GM23248 (cell line): ENCODE measurements at regions not wholly inside any gene's neighbourhood (a gene's known extent, or its start where the extent isn't known, plus 50 kb on each side); places are given as distances from the start of the nearest gene placed in this dataset.

Experiments used
- DNase-seq: peaks from one replicate; pipeline ENCODE4 v3.0.0-alpha.2; 2015
- H2AFZ ChIP-seq: fragments of 200-600 bp; sonication (generic); 2 replicates; pipeline ENCODE4 v1.6.1; 2016; ENCODE audit warnings: antibody characterized with exemption
- H3F3A ChIP-seq: fragments of 200-600 bp; sonication (generic); 2 replicates; pipeline ENCODE4 v1.6.1; 2016; ENCODE audit warnings: mild to moderate bottlenecking, antibody characterized with exemption, mixed run types; ENCODE audit not compliant: insufficient read depth
- H3K27ac ChIP-seq: fragments of 200-600 bp; sonication (generic); 2 replicates; pipeline ENCODE4 v1.5.1; 2016; ENCODE audit warnings: mild to moderate bottlenecking
- H3K27me3 ChIP-seq: fragments of 200-600 bp; sonication (generic); replicated peaks from 2 replicates; pipeline ENCODE4 v1.6.1; 2016; ENCODE audit warnings: mild to moderate bottlenecking; ENCODE audit not compliant: insufficient read depth
- H3K36me3 ChIP-seq: fragments of 200-600 bp; sonication (generic); 2 replicates; pipeline ENCODE4 v1.6.1; 2016; ENCODE audit warnings: low read depth, mild to moderate bottlenecking
- H3K4me1 ChIP-seq: fragments of 200-600 bp; sonication (generic); 2 replicates; pipeline ENCODE4 v1.6.1; 2016; ENCODE audit warnings: mild to moderate bottlenecking; ENCODE audit not compliant: insufficient read depth
- H3K4me2 ChIP-seq: fragments of 200-600 bp; sonication (generic); one replicate; pipeline ENCODE4 v1.6.1; 2016; ENCODE audit warnings: mild to moderate bottlenecking; ENCODE audit not compliant: unreplicated experiment
- H3K4me3 ChIP-seq: fragments of 200-600 bp; sonication (generic); 2 replicates; pipeline ENCODE4 v1.5.1; 2016; ENCODE audit warnings: mild to moderate bottlenecking
- H3K79me2 ChIP-seq: fragments of 200-600 bp; sonication (generic); 2 replicates; pipeline ENCODE4 v1.6.1; 2016; ENCODE audit warnings: mild to moderate bottlenecking; ENCODE audit not compliant: insufficient read depth
- H3K9ac ChIP-seq: fragments of 200-600 bp; sonication (generic); 2 replicates; pipeline ENCODE4 v1.6.1; 2016; ENCODE audit warnings: mild to moderate bottlenecking
- H3K9me2 ChIP-seq: fragments of 200-600 bp; sonication (generic); 2 replicates; pipeline ENCODE4 v1.6.1; 2016; ENCODE audit warnings: mixed run types, mild to moderate bottlenecking, moderate library complexity; ENCODE audit not compliant: insufficient read depth
- H3K9me3 ChIP-seq: fragments of 200-600 bp; sonication (generic); one replicate; pipeline ENCODE4 v1.6.1; 2017; ENCODE audit warnings: low read depth
- H4K20me1 ChIP-seq: fragments of 200-600 bp; sonication (generic); 2 replicates; pipeline ENCODE4 v1.6.0; 2016; ENCODE audit not compliant: insufficient read depth
- EZH2 ChIP-seq: fragments of 200-600 bp; sonication (generic); IDR thresholded peaks from 2 replicates; pipeline ENCODE4 v1.6.1; 2018; ENCODE audit warnings: antibody characterized with exemption, mild to moderate bottlenecking; ENCODE audit not compliant: insufficient read depth, poor library complexity, severe bottlenecking
- EZH2phosphoT487 ChIP-seq: fragments of 200-600 bp; sonication (generic); IDR thresholded peaks from 2 replicates; pipeline ENCODE4 v1.6.1; 2018; ENCODE audit warnings: antibody characterized with exemption, moderate library complexity, mild to moderate bottlenecking, low read depth; ENCODE audit not compliant: insufficient read depth
- WGBS, 2 experiments: methylation state at CpG; one replicate each; pipeline ENCODE4 v1.1.6; 2015 to 2017; ENCODE audit warnings: low lambda C conversion rate in 2 of 2, low coverage in 1 of 2; ENCODE audit errors: missing lambda C conversion rate in 2 of 2; 5-methylcytosine and 5-hydroxymethylcytosine counted together
- in situ Hi-C: fragments of 300-500 bp; cut with MboI; formaldehyde crosslinking; loops from 2 replicates; pipeline ENCODE4 v1.15.0; 2020

GRCh38 chr2:158045362-158045761, 56.3 kb upstream of the UPP2 start:
- Histone ChIP-seq H3K36me3 (no peaks in the 10 kb centered on the region), H3F3A (no peaks in the 10 kb centered on the region), H3K9me3 (no peaks in the 10 kb centered on the region), H2AFZ (no peak overlapping the region), H3K4me3 (no peak overlapping the region), H3K79me2 (no peaks in the 10 kb centered on the region), H3K9me2 (no peaks in the 10 kb centered on the region), H3K9ac (no peak overlapping the region), H3K27me3 (peaks cover 19% of the 10 kb centered on the region; the same call in 1 of the 2 replicates), H3K4me2 (no peak overlapping the region), H3K27ac (no peak overlapping the region), H4K20me1 (no peaks in the 10 kb centered on the region), H3K4me1 (no peaks in the 10 kb centered on the region)
- 34 to 43% methylated on average over 3 of the region's 3 CpGs for WGBS, 2 experiments
- TF ChIP-seq EZH2 (no peak), EZH2phosphoT487 (no peak)
- no peak for DNase-seq
- in situ Hi-C loops = loop anchor here (25.0 kb wide), 2 partner anchors 417 to 517 kb away; partner anchors contain the start of genes CCDC148 and PKP4

- H3K9me2 ChIP-seq = no peaks in the 10 kb centered on the region
- no peaks in the 10 kb centered on the region for H3K79me2 ChIP-seq
- H4K20me1 ChIP-seq = no peaks in the 10 kb centered on the region
- no peaks in the 10 kb centered on the region for H3K36me3 ChIP-seq
- no peak overlapping the region for H3K27ac ChIP-seq
- H3K4me2 ChIP-seq = no peak overlapping the region
- no peak for TF ChIP-seq EZH2phosphoT487
- TF ChIP-seq EZH2 = no peak
- H3F3A ChIP-seq = no peaks in the 10 kb centered on the region
- DNase-seq = no peak
- H3K9me3 ChIP-seq = no peaks in the 10 kb centered on the region
- H3K4me3 ChIP-seq = no peak overlapping the region
- H3K9ac ChIP-seq = no peak overlapping the region
- H2AFZ ChIP-seq = no peak overlapping the region
- no peaks in the 10 kb centered on the region for H3K4me1 ChIP-seq
- in situ Hi-C loops = loop anchor here (25.0 kb wide), 2 partner anchors 419 to 519 kb away; partner anchors contain the start of genes CCDC148 and PKP4
- WGBS, 2 experiments = 38 to 43% methylated on average over 5 of the region's 5 CpGs
- H3K27me3 ChIP-seq = peaks cover 24% of the 10 kb centered on the region
These were observed 58.3 kb upstream of the UPP2 start for GRCh38 chr2:158043181-158043948.

- no peaks in the 10 kb centered on the region for H3K9me3 ChIP-seq
- H3K27ac ChIP-seq = no peak overlapping the region
- H3K27me3 ChIP-seq = peaks cover 26% of the 10 kb centered on the region
- WGBS, 2 experiments = 62% methylated on average over 6 of the region's 6 CpGs
- no peak overlapping the region for H3K4me3 ChIP-seq
- H3K4me1 ChIP-seq = no peaks in the 10 kb centered on the region
- no peaks in the 10 kb centered on the region for H3K9me2 ChIP-seq
- H3K79me2 ChIP-seq = no peaks in the 10 kb centered on the region
- in situ Hi-C loops = loop anchor here (25.0 kb wide), 2 partner anchors 420 to 520 kb away; partner anchors contain the start of genes CCDC148 and PKP4
- no peak for DNase-seq
- H2AFZ ChIP-seq = no peak overlapping the region
- no peaks in the 10 kb centered on the region for H3K36me3 ChIP-seq
- H3K9ac ChIP-seq = no peak overlapping the region
- H3F3A ChIP-seq = no peaks in the 10 kb centered on the region
- no peaks in the 10 kb centered on the region for H4K20me1 ChIP-seq
- H3K4me2 ChIP-seq = no peak overlapping the region
- no peak for TF ChIP-seq EZH2
- TF ChIP-seq EZH2phosphoT487 = no peak
These were observed 59.0 kb upstream of the UPP2 start for GRCh38 chr2:158042666-158043065.

GRCh38 chr2:158042245-158042644, 59.4 kb upstream of the UPP2 start:
- Histone ChIP-seq H3K4me2 (no peak overlapping the region), H3F3A (no peaks in the 10 kb centered on the region), H3K79me2 (no peaks in the 10 kb centered on the region), H2AFZ (no peak overlapping the region), H3K4me3 (no peak overlapping the region), H3K9ac (no peak overlapping the region), H3K9me2 (no peaks in the 10 kb centered on the region), H3K27me3 (peaks cover 28% of the 10 kb centered on the region), H3K27ac (no peak overlapping the region), H3K36me3 (no peaks in the 10 kb centered on the region), H4K20me1 (no peaks in the 10 kb centered on the region), H3K9me3 (no peaks in the 10 kb centered on the region), H3K4me1 (no peaks in the 10 kb centered on the region)
- no peak for DNase-seq
- in situ Hi-C loops = loop anchor here (25.0 kb wide), 2 partner anchors 420 to 520 kb away; partner anchors contain the start of genes CCDC148 and PKP4
- WGBS, 2 experiments = 72 to 75% methylated on average over 2 of the region's 2 CpGs
- TF ChIP-seq EZH2phosphoT487 = no peak
- TF ChIP-seq EZH2 = no peak
